CD4-positive, alpha-beta T cell treated with Interleukin-4 for 4 hours (primary cell): ENCODE measurements at regions not wholly inside any gene's neighbourhood (a gene's known extent, or its start where the extent isn't known, plus 50 kb on each side); places are given as distances from the start of the nearest gene placed in this dataset.
"Not testable (repeated sequence)": the region's sequence is repeated elsewhere in the genome, so short reads cannot be mapped to it uniquely, and the experiment has no call there.

Experiments
- DNase-seq: peaks from one replicate; pipeline ENCODE4 v3.0.0-alpha.2; 2020

GRCh38 chr16:88128556-88128955, 177.3 kb downstream of the BANP start:
- no peak for DNase-seq

- DNase-seq = not testable (repeated sequence)
These were observed 177.9 kb downstream of the BANP start for GRCh38 chr16:88129133-88129532.

GRCh38 chr16:88130016-88130415, 178.8 kb downstream of the BANP start:
- DNase-seq = no peak

- no peak for DNase-seq
These were observed 179.4 kb downstream of the BANP start for GRCh38 chr16:88130681-88131080.

GRCh38 chr16:88131256-88131655, 180.0 kb downstream of the BANP start:
- no peak for DNase-seq

- no peak for DNase-seq
These were observed 180.7 kb downstream of the BANP start for GRCh38 chr16:88131966-88132365.

DNA sequence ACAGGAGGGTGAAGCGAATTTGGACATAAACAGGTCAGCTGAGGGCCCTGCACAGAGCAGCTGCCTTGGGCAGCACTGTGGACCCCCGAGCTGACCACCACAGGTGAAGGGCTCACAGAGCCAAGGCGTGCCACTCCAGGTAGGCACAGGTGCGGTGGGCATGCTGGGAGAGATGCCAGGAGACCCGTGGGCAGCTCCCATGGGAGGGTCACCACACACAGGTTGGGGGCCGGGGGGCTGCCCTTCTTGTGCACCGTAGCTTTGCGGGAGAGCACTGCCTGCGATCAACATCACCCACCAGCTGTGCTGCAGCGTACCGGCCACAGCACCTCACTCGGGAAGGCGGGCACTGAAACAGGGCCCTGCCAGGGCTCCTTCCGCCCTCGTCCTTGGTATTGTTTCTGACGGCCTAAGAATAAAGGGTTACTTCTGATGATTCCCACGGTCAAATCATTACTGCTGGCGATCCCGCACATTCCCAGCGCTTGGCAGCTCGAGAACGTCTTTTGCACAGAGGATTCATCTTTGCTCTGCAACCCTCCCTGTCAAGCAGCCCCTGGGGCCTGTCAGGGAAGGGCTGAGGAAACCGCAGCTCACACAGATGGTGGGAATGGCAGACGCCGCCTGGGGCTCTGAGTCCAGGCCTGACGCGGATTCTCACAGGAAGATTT, 181.7 kb downstream of the BANP start:
- DNase-seq = no peak

- DNase-seq = no peak
These were observed 182.2 kb downstream of the BANP start for GRCh38 chr16:88133507-88133843.

DNA sequence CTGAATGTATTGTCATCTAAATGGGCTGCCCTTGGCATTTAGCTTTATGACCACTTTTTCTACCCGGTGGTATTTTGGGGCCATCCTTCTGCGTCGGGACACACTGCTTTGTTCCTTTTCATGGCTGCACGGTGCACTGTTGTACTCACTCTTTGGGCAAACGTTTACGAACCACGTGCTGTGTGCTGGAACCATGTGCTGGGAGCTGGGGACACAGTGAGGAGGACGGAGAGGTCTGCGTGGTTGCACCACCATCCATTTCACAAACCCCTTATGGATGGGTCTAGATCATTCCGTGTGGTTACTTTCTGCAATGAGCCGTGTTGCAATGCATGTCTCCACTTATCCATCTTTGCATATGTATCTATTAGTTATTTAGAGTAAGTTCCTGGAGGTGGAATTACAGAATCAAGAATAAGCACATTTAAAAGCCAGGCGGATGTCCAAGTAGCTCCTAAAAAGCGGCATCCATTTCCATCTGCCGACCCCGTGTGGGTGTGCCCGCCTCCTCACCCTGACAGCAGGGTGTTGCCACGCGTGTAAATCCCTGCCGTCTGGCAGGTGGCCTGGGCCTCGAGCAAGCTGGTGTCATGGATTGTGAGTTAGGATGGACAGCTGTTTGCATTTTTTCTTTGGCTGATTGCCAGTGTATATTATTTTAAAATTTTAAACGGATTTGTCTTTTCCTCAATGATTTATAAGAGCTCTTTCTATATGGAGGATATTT, 183.1 kb downstream of the BANP start:
- DNase-seq = not testable (repeated sequence)

DNA sequence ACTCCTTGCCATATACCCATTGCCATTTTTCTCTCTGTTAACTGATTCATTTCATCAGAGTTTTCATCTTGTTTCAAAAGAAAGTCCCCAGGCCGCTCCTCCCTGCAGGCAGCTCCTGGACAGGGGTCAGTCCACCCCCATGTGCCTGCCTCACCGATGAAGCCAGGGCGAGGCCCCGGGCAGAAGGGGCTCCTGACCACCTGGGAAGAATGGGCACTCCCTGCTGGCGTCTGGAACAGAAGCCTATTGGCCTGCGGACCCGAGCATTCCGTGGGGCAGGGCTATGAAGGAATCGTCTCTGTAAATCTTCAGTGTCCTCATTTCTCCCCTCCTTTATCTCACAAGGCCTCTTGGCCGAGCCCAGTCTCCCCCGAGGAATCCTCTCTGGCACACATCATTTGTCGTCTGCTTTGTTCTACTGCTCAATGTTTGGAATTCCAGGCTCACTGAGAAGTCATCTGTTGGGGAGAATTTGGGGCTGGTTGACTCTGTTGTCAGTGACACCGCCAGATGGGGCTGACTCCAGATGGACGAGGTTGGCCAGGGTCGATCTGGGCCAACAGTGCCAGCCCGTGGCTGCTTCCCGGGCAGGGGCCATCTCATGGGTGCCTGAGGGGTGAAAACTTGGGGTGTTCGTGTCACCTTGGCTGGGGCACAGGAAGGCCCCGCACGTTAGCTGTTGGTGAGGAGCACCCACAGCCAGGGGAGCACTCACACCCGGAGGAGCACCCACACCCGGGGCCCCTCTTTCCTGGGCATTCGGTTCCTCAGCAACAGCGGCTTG, 183.9 kb downstream of the BANP start:
- DNase-seq = not testable (repeated sequence)

- not testable (repeated sequence) for DNase-seq
These were observed 185.0 kb downstream of the BANP start for GRCh38 chr16:88136211-88136713.

- DNase-seq = not testable (repeated sequence)
These were observed 185.7 kb downstream of the BANP start for GRCh38 chr16:88136939-88137338.

GRCh38 chr16:88139141-88139540, 187.9 kb downstream of the BANP start:
- DNase-seq = not testable (repeated sequence)

DNA sequence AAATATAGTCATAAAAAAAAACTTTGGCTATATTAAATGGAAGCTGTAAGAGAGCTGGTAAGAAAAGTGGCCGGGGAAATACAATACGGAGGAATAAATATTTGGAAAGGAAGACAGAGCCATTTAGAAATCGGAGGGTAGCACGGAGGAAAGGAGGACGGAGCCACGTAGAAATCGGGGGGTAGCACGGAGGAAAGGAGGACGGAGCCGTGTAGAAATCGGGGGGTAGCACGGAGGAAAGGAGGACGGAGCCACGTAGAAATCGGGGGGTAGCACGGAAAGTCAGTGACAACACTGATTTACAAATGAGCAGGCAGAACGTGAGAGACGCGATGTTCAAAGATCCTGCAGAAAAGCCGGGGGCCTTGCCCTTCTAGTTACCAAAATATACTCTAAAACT, 189.0 kb downstream of the BANP start:
- not testable (repeated sequence) for DNase-seq

- DNase-seq = no peak
These were observed 190.3 kb downstream of the BANP start for GRCh38 chr16:88141580-88141979.

GRCh38 chr16:88142056-88142935, 191.1 kb downstream of the BANP start:
- DNase-seq = not testable (repeated sequence)

GRCh38 chr16:88143122-88144027, 192.1 kb downstream of the BANP start:
- not testable (repeated sequence) for DNase-seq

GRCh38 chr16:88144028-88144511, 192.8 kb downstream of the BANP start:
- DNase-seq = no peak

DNA sequence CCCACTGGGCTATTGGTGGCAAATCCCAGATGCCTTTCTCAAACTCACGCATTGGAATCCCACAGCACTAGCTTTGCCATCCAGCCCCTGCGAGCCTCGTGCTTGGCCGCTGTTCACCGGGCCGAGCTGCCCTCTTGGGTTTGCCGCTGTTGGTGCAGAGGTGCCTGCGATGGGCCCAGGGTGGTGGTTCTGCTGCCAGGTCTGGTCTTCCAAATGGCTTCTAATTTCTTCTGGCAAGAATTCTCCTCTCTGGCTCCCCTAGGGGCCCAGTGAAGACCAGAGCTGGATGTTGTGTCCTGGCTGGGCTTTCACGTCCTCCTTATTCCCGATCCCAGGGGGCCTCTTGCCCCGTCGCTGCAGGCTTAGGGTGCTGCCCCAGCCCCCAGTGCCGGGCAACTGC, 194.1 kb downstream of the BANP start:
- not testable (repeated sequence) for DNase-seq

DNA sequence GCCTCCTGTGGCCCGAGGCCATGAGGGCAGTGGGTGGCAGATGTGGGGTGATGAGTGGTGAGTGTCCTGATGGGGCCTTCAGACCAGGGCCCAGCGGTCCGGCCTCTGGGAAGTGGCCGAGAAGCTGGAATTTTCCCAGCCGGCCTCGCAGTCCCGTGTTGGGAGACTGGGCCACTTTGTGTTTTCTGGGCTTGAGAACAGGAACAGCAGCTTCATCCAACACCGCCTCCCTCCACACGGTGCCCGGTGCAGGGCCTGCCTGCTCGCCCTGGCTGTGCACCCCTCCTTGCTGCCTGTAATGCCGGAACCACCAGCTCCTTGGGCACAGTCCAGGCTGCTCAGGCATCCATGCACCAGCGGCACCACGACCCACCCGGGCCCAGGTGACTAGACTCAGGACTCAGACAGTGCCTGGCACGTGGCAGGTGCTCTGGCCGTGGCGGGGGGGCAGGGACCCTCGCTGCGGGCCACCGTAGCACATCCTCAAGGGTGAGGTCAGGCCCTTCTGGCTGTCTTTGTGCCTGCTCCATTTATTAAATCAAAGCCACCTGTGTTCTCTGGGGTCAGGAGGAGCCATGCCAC, 194.7 kb downstream of the BANP start:
- DNase-seq = not testable (repeated sequence)

GRCh38 chr16:88148078-88148477, 196.8 kb downstream of the BANP start:
- DNase-seq = not testable (repeated sequence)
